ENCODE measurements at regions not wholly inside any gene's neighbourhood (a gene's known extent, or its start where the extent isn't known, plus 50 kb on each side); places are given as distances from the start of the nearest gene placed in this dataset.
A peak's percentile ranks its signal among the peaks of the same experiment; 100 is the strongest.

DNA sequence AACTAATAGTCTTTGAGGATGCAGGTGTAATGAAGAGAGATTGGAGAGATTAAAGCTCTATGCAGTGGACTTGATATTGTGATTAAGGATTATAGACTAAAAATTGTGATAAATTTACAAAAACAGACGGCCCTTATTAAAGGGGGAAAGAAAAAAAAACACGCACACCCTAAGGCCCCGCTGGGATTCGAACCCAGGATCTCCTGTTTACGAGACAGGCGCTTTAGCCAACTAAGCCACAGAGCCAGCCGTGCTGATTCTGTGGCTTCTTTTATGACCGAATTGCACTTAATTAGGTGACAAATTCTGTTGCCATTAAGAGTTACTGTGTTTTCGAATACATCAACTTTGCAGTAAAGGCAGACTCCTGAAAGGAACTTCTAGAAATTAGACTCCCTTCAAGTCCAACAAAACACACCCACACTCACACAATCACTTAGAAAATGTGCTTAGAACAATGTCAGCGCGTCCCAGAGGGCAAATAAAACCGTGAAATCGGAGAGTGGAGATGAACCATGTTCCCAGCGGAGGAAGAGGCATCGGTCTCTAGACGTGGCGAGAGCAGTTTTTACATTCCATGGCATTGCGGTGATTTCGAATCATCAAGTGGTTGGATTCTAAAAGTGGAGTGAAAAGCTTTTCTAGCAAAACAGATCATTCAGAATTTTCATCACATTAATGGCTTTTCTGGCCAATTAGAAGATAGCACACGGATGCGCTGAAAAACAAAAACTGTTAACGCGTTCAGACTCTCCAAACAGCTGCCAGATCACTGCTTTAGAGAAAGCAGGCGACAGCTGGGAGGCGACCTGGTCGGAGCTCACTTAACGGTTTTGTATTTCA, 122.6 kb downstream of the GPX5 start:
- DNase-seq (peak in 1 of 3 donors; percentile 29), ATAC-seq (peak in 3 of 4 donors; percentile 19 to 78 (median 64))
- intact Hi-C loops (cut with DNase I) = no loop called here
- Histone ChIP-seq H3K27ac (no peak overlapping the region), H3K9me3 (no peaks in the 10 kb centered on the region), H3K4me1 (peaks cover 0 to 15% (median 0%) of the 10 kb centered on the region in 4 donors), H3K4me3 (peak overlapping the region; percentile 25 to 40 (median 37)), H3K27me3 (peaks cover 0 to 17% of the 10 kb centered on the region in 2 donors), H3K36me3 (no peaks in the 10 kb centered on the region)
- TF ChIP-seq CTCF (IDR thresholded peaks at IDR 0.05) (no peak), POLR2A (IDR thresholded peaks at IDR 0.05) (no peak)
- 2% methylated on average over 25 of the region's 27 CpGs for WGBS (ENCODE audit: insufficient coverage, low coverage, low lambda C conversion rate, missing lambda C conversion rate)

DNA sequence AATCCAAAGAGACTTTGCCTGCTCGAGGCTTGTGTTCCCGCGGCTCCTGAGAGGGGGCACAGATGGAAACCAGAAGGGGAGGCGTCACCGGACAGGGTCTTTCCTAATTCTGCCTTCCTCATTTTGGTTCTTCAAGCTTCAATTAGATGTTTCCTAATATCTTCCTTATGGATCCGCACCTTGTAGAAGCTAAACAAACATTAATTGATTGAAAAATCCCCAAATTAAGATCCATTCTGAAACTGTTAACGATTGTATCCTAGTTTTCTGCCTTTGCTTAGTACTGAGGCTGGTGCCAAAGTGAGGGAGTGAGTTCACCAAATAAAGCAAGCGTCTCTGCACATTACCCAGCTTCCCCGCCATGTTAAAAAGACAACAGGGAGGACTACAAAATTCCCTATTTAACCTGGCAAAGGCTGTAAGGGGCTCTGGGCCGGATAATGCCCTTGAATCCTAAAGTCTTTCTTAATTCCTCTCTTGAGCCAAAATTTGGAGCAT, 123.2 kb downstream of the GPX5 start:
- WGBS (ENCODE audit: insufficient coverage, low coverage, low lambda C conversion rate, missing lambda C conversion rate) = 8% methylated on average over 10 of the region's 10 CpGs

DNA sequence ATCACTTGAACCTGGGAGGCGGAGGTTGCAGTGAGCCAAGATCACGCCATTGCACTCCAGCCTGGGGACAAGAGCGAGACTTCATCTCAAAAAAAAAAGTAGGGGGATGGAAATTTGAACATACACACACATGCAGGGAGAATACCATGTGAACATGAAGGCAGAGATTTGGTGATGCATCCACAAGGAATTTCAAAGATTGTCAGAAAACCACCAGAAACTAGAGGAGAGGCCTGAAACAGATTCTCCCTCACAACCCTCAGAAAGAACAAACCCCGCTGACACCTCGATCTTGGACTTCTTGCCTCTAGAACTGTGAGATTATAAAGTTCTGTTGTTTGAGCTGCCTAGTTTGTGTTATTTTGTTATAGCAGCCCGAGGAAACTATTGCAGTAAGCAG, 125.5 kb downstream of the GPX5 start:
- no peaks in the 10 kb centered on the region for H3K36me3 ChIP-seq
- TF ChIP-seq CTCF (IDR thresholded peaks at IDR 0.05) = no peak
- TF ChIP-seq POLR2A (IDR thresholded peaks at IDR 0.05) = no peak
- WGBS (ENCODE audit: insufficient coverage, low coverage, low lambda C conversion rate, missing lambda C conversion rate) = 81% methylated on average over 4 of the region's 6 CpGs
- peaks cover 0 to 21% of the 10 kb centered on the region in 2 donors for H3K27me3 ChIP-seq
- DNase-seq = no peak
- no peaks in the 10 kb centered on the region for H3K9me3 ChIP-seq
- H3K27ac ChIP-seq = no peak overlapping the region
- intact Hi-C loops (cut with DNase I) = no loop called here
- ATAC-seq = no peak
- no peak overlapping the region for H3K4me3 ChIP-seq
- peaks cover 0 to 15% (median 0%) of the 10 kb centered on the region in 4 donors for H3K4me1 ChIP-seq

More for the DNA sequence above, 123.2 kb downstream of the GPX5 start:
- ATAC-seq (no peak), DNase-seq (no peak)
- TF ChIP-seq CTCF (IDR thresholded peaks at IDR 0.05) = no peak
- no peak for TF ChIP-seq POLR2A (IDR thresholded peaks at IDR 0.05)
- Histone ChIP-seq H3K27ac (no peak overlapping the region), H3K4me3 (peak overlapping the region; percentile 25 to 40 (median 37)), H3K27me3 (peaks cover 0 to 17% of the 10 kb centered on the region in 2 donors), H3K36me3 (no peaks in the 10 kb centered on the region), H3K4me1 (peaks cover 0 to 15% (median 0%) of the 10 kb centered on the region in 4 donors), H3K9me3 (no peaks in the 10 kb centered on the region)
- intact Hi-C loops (cut with DNase I) = no loop called here

GRCh38 chr6:28653876-28654275, 128.2 kb downstream of the GPX5 start:
- no peak for ATAC-seq

More at GRCh38 chr6:28653876-28654275, 128.2 kb downstream of the GPX5 start:
- H3K27me3 ChIP-seq = peaks cover 0 to 27% of the 10 kb centered on the region in 2 donors
- H3K9me3 ChIP-seq = no peaks in the 10 kb centered on the region
- WGBS (ENCODE audit: insufficient coverage, low coverage, low lambda C conversion rate, missing lambda C conversion rate) = 62% methylated on average over 4 of the region's 4 CpGs
- intact Hi-C loops (cut with DNase I) = no loop called here
- peaks cover 0 to 12% (median 0%) of the 10 kb centered on the region in 4 donors for H3K4me1 ChIP-seq
- H3K27ac ChIP-seq = no peak overlapping the region
- no peak for DNase-seq
- no peak overlapping the region for H3K4me3 ChIP-seq
- TF ChIP-seq CTCF (IDR thresholded peaks at IDR 0.05) (no peak), POLR2A (IDR thresholded peaks at IDR 0.05) (no peak)
- no peaks in the 10 kb centered on the region for H3K36me3 ChIP-seq

All from right lobe of liver (tissue), 6 donors.